ENCODE measurements at regions not wholly inside any gene's neighbourhood (a gene's known extent, or its start where the extent isn't known, plus 50 kb on each side); places are given as distances from the start of the nearest gene placed in this dataset.

DNA sequence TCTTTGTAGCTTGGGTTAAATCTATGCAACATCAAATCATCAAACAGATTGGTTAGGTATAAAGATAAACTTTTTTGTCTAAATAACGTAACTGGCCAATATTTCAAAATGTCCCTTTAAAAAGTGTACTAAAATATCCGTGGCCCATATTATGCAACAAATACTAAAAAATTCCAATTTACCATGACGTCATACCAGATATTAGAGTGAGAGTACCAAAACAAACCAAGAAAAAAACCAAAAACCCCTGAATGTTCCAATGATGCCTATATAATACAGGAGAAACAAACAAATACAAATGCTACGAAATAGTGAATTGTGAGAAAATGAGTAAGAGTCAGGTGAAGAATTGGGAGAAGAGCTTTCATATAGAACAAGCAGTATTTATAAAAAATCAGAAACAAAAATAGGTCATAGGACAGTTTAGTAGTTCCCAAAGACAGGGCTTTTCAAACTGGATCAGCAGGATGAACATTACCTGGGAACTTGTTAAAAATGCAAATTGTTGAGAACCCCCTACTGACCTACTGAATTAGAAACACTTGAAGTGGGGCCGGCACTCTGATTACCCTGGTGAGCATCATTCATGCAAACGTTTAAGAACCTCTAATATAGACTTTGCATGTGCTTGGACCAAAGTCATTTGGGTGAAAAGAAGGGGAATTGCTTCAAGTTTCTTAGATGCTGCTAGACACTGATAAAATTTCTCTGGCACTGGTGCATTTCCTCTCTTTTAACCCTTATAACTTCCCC lies 753.7 kb downstream of the DSC3 start:
- no peak overlapping the region for H3K4me3 ChIP-seq (ENCODE audit: low read length in 2 of 2)
- no peaks in the 10 kb centered on the region for H3K36me3 ChIP-seq (ENCODE audit: insufficient read depth, low read length)
- H3K36me3 Mint-ChIP-seq, result no peaks in the 10 kb centered on the region
- H3K27ac Mint-ChIP-seq, result no peak overlapping the region
- H3K27me3 Mint-ChIP-seq, result no peaks in the 10 kb centered on the region
- no peaks in the 10 kb centered on the region for H3K27me3 ChIP-seq (ENCODE audit: insufficient read depth, low read length)
- no peak overlapping the region for H3K27ac ChIP-seq (ENCODE audit: low read depth, low read length)
- no peaks in the 10 kb centered on the region for H3K9me3 ChIP-seq (ENCODE audit: control insufficient read depth in 1 of 2, low read length in 2 of 2)
- intact Hi-C loops (cut with micrococcal nuclease), result no loop called here
- no peak for DNase-seq
- H3K4me1 ChIP-seq (ENCODE audit: insufficient read depth, low read length), result no peaks in the 10 kb centered on the region
- peaks cover 0 to 16% (median 11%) of the 10 kb centered on the region in 8 donors for H3K9me3 Mint-ChIP-seq
- no peaks in the 10 kb centered on the region for H3K4me1 Mint-ChIP-seq
- ChIA-PET CTCF (ENCODE audit: partially characterized antibody) (no interaction called here), POLR2A (ENCODE audit: partially characterized antibody) (no interaction called here)
- no peak overlapping the region for H3K4me3 Mint-ChIP-seq

DNA sequence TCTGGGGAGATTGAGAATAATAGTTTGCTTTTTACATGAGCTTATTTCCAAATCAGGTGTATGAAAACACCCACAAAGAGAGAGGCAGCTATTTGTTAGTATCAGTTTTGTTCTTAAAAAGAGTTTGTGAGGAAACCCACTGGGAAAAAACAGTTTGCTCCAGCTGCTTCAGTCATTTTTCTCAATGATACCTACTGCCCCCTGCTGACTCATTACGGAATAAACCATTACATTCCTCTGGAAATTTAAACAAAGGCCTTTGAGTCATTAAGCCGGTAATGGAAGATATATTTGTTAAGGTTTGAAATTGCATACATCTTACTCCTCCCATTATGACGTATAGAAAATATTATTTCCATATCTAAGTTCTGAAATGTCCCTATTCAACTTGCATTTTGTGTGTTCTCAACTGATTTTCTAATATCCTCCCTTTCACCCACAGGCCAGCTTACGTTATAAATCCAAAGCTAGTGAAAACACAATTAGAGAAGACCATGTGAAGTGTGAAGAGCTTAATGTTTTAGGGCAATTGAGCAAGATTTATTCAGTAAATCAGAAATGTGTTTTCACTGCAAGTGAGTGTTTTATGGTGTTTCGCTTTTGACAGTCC lies 761.6 kb downstream of the DSC3 start:
- H3K27me3 Mint-ChIP-seq, result no peaks in the 10 kb centered on the region
- intact Hi-C loops (cut with micrococcal nuclease), result no loop called here
- DNase-seq, result no peak

DNA sequence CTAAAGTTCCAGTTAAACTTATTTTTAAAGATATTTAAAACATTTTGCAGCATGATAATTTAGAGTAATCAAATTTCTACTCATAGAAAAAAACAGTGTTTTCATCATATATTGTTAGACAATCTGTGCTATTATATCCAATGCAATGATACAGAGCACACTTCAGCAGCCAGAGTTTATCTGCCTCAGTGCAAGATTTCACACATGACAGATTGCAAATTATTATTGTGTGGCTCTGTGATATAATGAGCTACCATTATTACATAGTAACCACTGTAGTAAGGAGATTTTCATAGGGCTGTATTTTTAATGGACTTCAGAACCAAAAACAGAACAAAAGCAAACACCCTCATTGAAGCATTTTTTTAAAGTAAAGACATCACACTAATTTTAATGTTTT lies 762.4 kb downstream of the DSC3 start:
- H3K4me3 Mint-ChIP-seq, result no peak overlapping the region
- H3K9me3 ChIP-seq (ENCODE audit: control insufficient read depth in 1 of 2, low read length in 2 of 2), result no peaks in the 10 kb centered on the region
- intact Hi-C loops (cut with micrococcal nuclease), result no loop called here
- H3K27me3 ChIP-seq (ENCODE audit: insufficient read depth, low read length), result no peaks in the 10 kb centered on the region
- H3K27ac Mint-ChIP-seq, result no peak overlapping the region
- H3K27ac ChIP-seq (ENCODE audit: low read depth, low read length), result no peak overlapping the region
- H3K36me3 ChIP-seq (ENCODE audit: insufficient read depth, low read length), result no peaks in the 10 kb centered on the region
- H3K4me1 Mint-ChIP-seq, result no peaks in the 10 kb centered on the region
- no peak overlapping the region for H3K4me3 ChIP-seq (ENCODE audit: low read length in 2 of 2)
- H3K4me1 ChIP-seq (ENCODE audit: insufficient read depth, low read length), result no peaks in the 10 kb centered on the region
- peaks cover 0 to 17% (median 8%) of the 10 kb centered on the region in 8 donors for H3K9me3 Mint-ChIP-seq
- ChIA-PET CTCF (ENCODE audit: partially characterized antibody) (no interaction called here), POLR2A (ENCODE audit: partially characterized antibody) (no interaction called here)
- no peaks in the 10 kb centered on the region for H3K27me3 Mint-ChIP-seq
- DNase-seq, result no peak
- no peaks in the 10 kb centered on the region for H3K36me3 Mint-ChIP-seq

More for the DNA sequence above, 761.6 kb downstream of the DSC3 start:
- H3K27me3 ChIP-seq (ENCODE audit: insufficient read depth, low read length), result no peaks in the 10 kb centered on the region
- no peak overlapping the region for H3K4me3 Mint-ChIP-seq
- H3K27ac ChIP-seq (ENCODE audit: low read depth, low read length), result no peak overlapping the region
- ChIA-PET CTCF (ENCODE audit: partially characterized antibody) (no interaction called here), POLR2A (ENCODE audit: partially characterized antibody) (no interaction called here)
- no peaks in the 10 kb centered on the region for H3K4me1 ChIP-seq (ENCODE audit: insufficient read depth, low read length)
- H3K9me3 ChIP-seq (ENCODE audit: control insufficient read depth in 1 of 2, low read length in 2 of 2), result no peaks in the 10 kb centered on the region
- H3K36me3 Mint-ChIP-seq, result no peaks in the 10 kb centered on the region
- no peaks in the 10 kb centered on the region for H3K36me3 ChIP-seq (ENCODE audit: insufficient read depth, low read length)
- H3K27ac Mint-ChIP-seq, result no peak overlapping the region
- no peaks in the 10 kb centered on the region for H3K4me1 Mint-ChIP-seq
- peaks cover 0 to 17% (median 8%) of the 10 kb centered on the region in 8 donors for H3K9me3 Mint-ChIP-seq
- H3K4me3 ChIP-seq (ENCODE audit: low read length in 2 of 2), result no peak overlapping the region

DNA sequence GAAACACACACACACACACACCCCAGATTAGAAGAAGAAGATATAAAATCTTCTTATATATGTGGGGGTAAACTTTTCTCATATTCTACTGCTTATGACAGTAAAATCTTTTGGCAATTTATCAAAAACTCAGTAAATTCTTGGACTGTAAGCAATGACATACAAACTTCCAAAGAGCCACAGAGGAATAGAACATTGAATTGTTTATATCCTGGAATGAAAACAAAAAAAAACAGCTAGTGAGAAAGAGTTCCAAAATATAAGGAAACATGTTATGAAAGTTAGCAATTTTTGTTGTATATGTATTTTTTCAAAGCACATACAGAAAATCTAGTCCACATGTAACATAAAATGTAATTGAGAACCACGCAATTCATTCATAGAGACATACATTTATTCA lies 764.9 kb downstream of the DSC3 start:
- H3K36me3 ChIP-seq (ENCODE audit: insufficient read depth, low read length), result no peaks in the 10 kb centered on the region
- H3K4me1 Mint-ChIP-seq, result no peaks in the 10 kb centered on the region
- no peaks in the 10 kb centered on the region for H3K4me1 ChIP-seq (ENCODE audit: insufficient read depth, low read length)
- no peaks in the 10 kb centered on the region for H3K27me3 ChIP-seq (ENCODE audit: insufficient read depth, low read length)
- CTCF ChIA-PET (ENCODE audit: partially characterized antibody), result no interaction called here
- POLR2A ChIA-PET (ENCODE audit: partially characterized antibody), result no interaction called here
- no peaks in the 10 kb centered on the region for H3K9me3 ChIP-seq (ENCODE audit: control insufficient read depth in 1 of 2, low read length in 2 of 2)
- H3K27ac ChIP-seq (ENCODE audit: low read depth, low read length), result no peak overlapping the region
- no peaks in the 10 kb centered on the region for H3K27me3 Mint-ChIP-seq
- intact Hi-C loops (cut with micrococcal nuclease), result no loop called here
- no peak overlapping the region for H3K4me3 ChIP-seq (ENCODE audit: low read length in 2 of 2)
- H3K9me3 Mint-ChIP-seq, result peaks cover 2 to 20% (median 8%) of the 10 kb centered on the region in 8 donors
- no peaks in the 10 kb centered on the region for H3K36me3 Mint-ChIP-seq
- H3K4me3 Mint-ChIP-seq, result no peak overlapping the region
- DNase-seq, result no peak
- no peak overlapping the region for H3K27ac Mint-ChIP-seq

DNA sequence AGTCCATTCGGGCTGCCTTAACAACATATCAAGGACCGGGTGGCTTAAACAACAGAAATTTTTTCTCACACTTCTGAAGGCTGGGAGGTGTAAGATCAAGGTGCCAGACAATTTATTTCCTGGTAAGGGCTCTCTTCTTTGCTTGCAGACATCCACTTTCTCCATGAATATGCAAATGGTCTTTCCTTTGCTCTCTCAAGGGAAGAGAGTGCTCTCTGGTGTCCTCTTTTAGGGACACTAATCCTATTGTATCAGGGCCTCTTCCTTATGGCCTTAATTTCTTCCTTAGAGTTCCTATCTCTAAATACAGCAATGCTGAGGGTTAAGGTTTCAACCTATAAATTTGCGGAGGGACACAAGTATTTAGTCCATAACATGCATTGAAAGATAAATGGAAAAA lies 770.8 kb downstream of the DSC3 start:
- CTCF ChIA-PET (ENCODE audit: partially characterized antibody), result no interaction called here
- no peaks in the 10 kb centered on the region for H3K9me3 ChIP-seq (ENCODE audit: control insufficient read depth in 1 of 2, low read length in 2 of 2)
- no peaks in the 10 kb centered on the region for H3K36me3 ChIP-seq (ENCODE audit: insufficient read depth, low read length)
- Mint-ChIP-seq H3K4me3 (no peak overlapping the region), H3K27ac (no peak overlapping the region), H3K36me3 (no peaks in the 10 kb centered on the region), H3K27me3 (no peaks in the 10 kb centered on the region), H3K4me1 (no peaks in the 10 kb centered on the region), H3K9me3 (peaks cover 0 to 22% (median 6%) of the 10 kb centered on the region in 8 donors)
- no peaks in the 10 kb centered on the region for H3K27me3 ChIP-seq (ENCODE audit: insufficient read depth, low read length)
- POLR2A ChIA-PET (ENCODE audit: partially characterized antibody), result no interaction called here
- DNase-seq, result no peak
- H3K4me1 ChIP-seq (ENCODE audit: insufficient read depth, low read length), result no peaks in the 10 kb centered on the region
- intact Hi-C loops (cut with micrococcal nuclease), result no loop called here
- no peak overlapping the region for H3K27ac ChIP-seq (ENCODE audit: low read depth, low read length)
- H3K4me3 ChIP-seq (ENCODE audit: low read length in 2 of 2), result no peak overlapping the region

DNA sequence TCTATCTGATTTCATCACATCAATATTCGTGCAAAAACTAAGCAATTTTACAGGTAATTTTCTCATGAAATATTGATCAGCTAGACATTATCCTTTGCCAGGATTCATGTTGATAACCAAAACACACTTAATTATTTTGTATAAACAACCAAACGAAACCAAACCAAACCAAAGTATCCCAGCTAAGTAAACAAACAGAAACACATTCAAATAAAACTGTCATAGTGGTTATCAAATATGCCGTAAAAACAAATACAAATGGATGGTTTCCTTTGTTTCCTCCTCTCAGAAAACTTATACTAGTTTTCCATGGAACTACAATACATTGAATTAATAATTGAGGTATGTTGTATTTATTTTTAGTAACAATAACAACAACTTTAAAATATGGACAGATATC lies 777.4 kb downstream of the DSC3 start:
- Mint-ChIP-seq H3K36me3 (no peaks in the 10 kb centered on the region), H3K27ac (no peak overlapping the region), H3K9me3 (peaks cover 0 to 18% (median 3%) of the 10 kb centered on the region in 8 donors), H3K4me3 (no peak overlapping the region), H3K4me1 (no peaks in the 10 kb centered on the region), H3K27me3 (no peaks in the 10 kb centered on the region)
- DNase-seq, result no peak
- no peak overlapping the region for H3K27ac ChIP-seq (ENCODE audit: low read depth, low read length)
- H3K4me3 ChIP-seq (ENCODE audit: low read length in 2 of 2), result no peak overlapping the region
- H3K27me3 ChIP-seq (ENCODE audit: insufficient read depth, low read length), result no peaks in the 10 kb centered on the region
- H3K4me1 ChIP-seq (ENCODE audit: insufficient read depth, low read length), result no peaks in the 10 kb centered on the region
- H3K36me3 ChIP-seq (ENCODE audit: insufficient read depth, low read length), result no peaks in the 10 kb centered on the region
- H3K9me3 ChIP-seq (ENCODE audit: control insufficient read depth in 1 of 2, low read length in 2 of 2), result no peaks in the 10 kb centered on the region
- ChIA-PET POLR2A (ENCODE audit: partially characterized antibody) (no interaction called here), CTCF (ENCODE audit: partially characterized antibody) (no interaction called here)
- intact Hi-C loops (cut with micrococcal nuclease), result no loop called here

DNA sequence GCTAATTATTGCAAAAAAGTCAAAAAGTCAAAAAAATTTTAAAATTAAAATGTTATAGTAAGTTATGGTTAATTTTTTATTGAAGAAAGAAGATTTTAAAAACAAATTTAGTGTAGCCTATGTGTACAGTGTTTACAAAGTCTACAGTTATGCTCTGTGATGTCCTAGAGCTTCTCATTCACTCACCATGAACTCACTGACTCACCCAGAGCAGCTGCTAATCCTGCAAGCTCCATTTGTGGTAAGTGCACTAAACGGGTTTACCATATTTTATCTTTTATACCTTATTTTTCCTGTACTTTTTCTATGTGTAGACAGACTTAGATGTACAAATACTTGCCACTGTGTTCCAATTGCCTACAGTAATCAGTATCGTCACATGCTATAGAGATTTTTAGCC lies 788.2 kb downstream of the DSC3 start:
- CTCF ChIA-PET (ENCODE audit: partially characterized antibody), result no interaction called here
- Mint-ChIP-seq H3K27me3 (no peaks in the 10 kb centered on the region), H3K4me1 (no peaks in the 10 kb centered on the region), H3K4me3 (no peak overlapping the region), H3K9me3 (peaks cover 2 to 28% (median 14%) of the 10 kb centered on the region in 8 donors), H3K36me3 (no peaks in the 10 kb centered on the region), H3K27ac (no peak overlapping the region)
- POLR2A ChIA-PET (ENCODE audit: partially characterized antibody), result no interaction called here
- H3K27ac ChIP-seq (ENCODE audit: low read depth, low read length), result no peak overlapping the region
- H3K36me3 ChIP-seq (ENCODE audit: insufficient read depth, low read length), result no peaks in the 10 kb centered on the region
- intact Hi-C loops (cut with micrococcal nuclease), result no loop called here
- H3K9me3 ChIP-seq (ENCODE audit: control insufficient read depth in 1 of 2, low read length in 2 of 2), result no peaks in the 10 kb centered on the region
- H3K4me3 ChIP-seq (ENCODE audit: low read length in 2 of 2), result no peak overlapping the region
- H3K4me1 ChIP-seq (ENCODE audit: insufficient read depth, low read length), result no peaks in the 10 kb centered on the region
- no peaks in the 10 kb centered on the region for H3K27me3 ChIP-seq (ENCODE audit: insufficient read depth, low read length)
- DNase-seq, result no peak

All from CD4-positive, alpha-beta memory T cell (primary cell).